Stimulated activated CD8-positive, alpha-beta memory T cell treated with anti-CD3 and anti-CD28 coated beads, Interleukin-2, amount 100 ng/mL, for 1 hour (primary cell): ENCODE measurements at regions not wholly inside any gene's neighbourhood (a gene's known extent, or its start where the extent isn't known, plus 50 kb on each side); places are given as distances from the start of the nearest gene placed in this dataset.

Experiments used
- DNase-seq, 2 donors: peaks; one replicate each; pipeline ENCODE4 v3.0.0-alpha.2; 2020; ENCODE audit warnings: low read depth in 2 of 2

DNA sequence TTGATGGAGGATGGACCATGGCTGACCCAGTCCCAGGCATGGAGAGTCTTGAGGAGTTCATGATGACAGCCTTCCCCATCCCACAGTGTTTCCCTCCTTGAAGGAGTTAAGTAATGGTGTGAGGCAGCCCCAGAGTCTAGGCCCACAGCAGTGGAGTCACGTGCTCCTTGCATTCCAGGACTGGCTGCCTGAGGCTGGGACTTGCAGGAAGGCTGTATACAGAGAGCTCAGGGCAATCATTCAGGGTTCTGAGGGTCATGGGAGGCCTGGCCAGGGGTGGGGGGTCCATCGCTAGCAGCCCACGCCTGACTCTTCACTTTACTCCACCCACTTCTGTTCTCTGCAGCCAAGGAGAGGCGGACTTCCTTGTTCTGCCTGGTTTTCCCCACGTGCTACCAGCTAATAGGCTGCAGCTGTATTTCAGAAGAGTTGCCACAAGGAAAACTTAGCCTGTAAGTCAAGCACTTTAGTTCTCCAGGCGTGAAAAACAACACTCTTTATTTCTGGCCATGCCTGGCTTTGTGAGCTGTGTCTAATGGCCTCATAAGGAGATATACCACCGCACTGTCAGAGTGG lies 272.5 kb downstream of the DHX35 start:
- DNase-seq = no peak

DNA sequence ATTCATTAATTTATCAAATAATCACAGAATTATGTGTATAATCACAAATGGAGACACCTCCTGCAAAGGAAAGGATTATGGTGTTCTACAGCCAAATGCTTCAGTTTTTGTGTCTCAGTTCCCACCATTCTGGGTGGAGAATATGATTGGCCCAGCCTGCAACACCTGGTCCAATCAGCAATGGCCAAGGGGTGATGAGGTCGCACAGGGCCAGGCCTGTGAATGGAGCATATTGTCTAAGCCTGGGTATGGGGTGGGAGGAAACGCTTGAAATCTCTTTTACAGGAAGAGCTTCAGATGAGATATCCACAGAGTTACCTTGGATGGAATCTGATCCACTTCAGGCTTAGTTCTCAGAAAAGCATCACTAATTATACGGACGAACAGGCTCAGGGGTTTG lies 271.6 kb downstream of the DHX35 start:
- DNase-seq = no peak

DNA sequence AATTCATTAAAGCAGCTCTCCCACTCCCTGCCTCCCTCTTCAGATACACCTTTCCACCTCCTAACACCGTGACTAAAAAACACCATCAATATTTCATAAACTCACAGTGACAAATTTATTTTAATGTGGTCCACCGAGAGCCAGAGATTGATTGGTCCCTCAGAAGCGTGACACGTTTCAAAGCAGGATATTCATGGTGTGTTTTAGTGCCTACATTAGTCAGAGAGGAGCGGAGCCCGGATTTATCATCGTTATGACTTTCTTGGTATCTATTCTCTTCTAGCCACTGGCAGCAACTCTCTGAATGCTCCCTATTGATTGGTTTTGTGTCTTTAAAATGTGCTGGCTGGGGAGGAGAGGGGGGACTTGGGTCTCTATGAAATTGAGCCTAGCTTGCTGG lies 265.3 kb downstream of the DHX35 start:
- no peak for DNase-seq

DNA sequence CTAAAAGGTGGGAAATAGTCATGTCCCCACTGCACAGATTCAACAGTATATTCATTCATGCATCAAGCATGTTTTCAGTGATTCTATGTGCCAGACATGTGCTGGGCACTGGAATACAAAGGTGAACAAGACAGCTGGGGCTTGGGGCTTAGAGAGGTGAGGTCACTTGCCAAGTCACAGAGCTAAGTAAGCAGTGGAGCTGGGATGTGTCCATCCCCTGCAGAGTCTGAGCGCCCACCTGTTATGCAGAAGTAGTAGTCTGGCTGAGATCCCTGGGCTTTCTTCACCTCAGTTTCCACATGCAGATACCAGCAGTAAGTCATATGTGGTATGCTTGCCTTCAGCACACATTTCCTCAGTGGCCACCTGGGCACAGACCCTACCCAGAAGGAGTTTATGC lies 263.8 kb downstream of the DHX35 start:
- no peak for DNase-seq

DNA sequence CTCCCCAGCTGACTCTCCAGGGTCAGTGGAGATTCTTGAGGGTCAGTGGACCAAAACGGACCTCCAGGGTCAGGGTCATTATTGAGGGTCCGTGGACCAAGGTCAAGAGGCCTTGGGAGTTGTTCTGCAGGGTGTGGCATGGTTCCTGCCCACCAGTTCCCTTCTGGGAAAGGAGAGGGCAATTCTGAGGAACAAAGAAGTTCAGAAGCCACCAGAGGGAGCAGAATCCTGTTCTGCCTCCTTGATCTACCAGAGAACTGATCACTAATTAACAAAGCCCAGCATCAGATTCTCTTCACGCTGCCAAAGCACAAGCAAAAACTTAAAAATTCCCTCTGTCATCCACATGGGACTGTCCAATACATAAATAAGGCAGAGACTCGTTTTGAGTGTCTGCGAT lies 263.4 kb downstream of the DHX35 start:
- no peak for DNase-seq

DNA sequence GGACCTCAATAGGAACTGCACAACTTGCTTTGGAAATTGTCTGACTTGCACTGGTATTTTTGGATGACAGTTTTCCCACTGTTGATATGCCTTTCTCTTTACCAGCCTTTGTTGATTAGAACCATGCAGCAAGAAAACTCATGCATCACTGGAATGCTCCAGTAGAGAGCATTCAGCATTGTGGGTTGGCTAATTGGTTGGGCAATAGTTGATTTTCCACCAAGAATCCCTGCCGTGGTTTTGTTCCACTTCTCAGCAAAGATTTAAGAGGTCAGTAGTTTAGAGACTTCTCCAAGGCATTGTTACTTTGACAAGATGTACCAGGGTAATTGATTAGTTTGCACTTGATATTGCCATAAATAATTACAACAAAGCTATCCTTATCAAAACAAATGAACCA lies 260.0 kb downstream of the DHX35 start:
- no peak for DNase-seq

DNA sequence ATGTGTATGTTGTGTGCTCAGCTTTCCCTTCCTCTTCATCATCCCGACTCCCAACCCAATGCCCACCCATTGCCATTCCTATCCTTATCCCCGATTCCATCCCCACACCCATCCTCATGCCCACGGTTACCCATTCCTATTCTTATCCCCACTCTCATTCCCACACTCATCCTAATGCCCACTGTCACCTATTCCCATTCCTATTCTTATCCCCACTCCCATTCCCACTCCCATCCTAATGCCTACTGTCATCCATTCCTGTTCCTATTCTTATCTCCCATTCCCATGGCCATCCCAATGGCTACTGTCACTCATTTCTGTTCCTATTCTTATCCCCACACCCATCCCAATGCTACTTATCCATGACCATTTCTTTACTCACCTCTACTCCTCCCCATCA lies 254.1 kb downstream of the DHX35 start:
- no peak for DNase-seq

DNA sequence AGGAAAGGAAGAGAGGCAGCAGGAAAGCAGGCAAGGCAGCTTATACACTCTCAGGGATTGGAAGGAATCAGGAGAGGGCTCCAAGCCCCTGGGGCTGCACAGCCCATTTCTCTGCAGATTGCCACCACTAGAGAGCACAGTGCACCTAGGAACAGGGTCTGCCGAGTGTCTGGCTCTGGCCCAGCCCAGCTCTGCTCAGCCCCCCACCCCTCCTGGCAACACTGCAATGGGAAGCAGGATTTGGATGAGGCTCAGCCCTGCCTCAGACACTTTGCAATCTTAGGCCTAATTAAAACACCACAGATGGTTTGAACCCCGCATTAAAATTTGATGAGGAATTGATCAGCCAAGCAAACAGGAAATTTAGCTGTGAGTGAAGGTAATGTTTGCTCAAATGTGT lies 252.7 kb downstream of the DHX35 start:
- no peak for DNase-seq

DNA sequence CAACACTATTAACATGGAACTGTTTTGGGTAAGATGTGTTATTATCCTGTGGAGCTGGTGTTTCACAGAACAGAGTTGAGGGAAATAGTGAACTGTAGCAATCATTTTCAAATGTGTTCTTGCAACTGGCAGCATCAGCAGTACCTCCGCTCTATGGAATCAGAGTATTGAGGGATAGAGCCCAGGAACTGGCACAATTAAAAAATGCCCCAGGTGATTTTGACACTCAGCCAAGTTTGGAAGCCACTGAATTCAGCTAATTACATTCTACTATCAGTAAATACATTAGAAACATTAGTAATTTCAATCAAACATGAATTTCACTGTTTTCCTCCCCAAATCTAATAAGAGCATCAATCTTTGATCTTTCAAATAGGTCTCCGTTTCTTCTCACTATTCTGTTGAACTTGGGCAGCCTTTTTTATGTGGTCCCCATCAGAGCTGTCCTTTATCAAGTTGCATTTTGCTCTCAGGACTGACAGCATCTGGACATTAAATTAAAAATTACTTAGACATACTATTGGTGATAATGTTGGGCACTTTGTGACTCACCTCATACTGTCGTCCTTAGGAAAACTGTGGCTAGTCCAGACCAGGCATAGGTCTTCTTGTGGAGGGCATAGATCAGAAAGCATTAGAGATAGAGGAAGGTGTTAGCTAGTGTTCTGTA lies 251.5 kb downstream of the DHX35 start:
- no peak for DNase-seq

DNA sequence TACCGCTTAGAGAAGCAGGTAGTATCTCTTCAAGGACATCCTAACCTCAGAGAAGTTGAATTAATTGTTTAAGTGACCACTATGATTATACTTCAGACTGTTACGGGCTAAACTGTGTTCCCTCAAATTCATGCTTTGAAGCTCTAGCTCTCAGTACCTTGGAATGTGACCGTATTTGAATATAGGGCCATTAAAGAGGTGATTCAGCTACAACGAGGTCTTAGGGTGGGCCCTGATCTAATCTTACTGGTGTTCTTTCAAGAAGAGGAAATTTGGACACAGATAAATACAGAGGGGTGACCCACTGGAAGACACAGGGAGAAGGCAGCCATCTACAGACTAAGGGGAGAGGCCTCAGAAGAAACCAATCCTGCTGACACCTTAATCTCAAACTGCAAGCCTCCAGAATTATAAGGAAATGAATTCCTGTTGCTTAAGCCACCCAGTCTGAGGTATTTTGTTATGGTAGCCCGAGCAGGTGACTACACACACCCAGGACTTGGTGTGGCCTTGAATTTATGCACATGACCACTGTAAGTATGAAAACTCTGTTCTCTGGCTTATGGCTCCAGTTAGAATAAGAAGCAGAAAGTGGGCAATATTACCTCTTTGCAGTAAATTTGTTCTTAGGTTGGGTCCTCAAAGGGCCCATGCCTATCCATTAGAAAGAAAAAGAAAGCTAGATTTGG lies 249.1 kb downstream of the DHX35 start:
- DNase-seq = no peak

DNA sequence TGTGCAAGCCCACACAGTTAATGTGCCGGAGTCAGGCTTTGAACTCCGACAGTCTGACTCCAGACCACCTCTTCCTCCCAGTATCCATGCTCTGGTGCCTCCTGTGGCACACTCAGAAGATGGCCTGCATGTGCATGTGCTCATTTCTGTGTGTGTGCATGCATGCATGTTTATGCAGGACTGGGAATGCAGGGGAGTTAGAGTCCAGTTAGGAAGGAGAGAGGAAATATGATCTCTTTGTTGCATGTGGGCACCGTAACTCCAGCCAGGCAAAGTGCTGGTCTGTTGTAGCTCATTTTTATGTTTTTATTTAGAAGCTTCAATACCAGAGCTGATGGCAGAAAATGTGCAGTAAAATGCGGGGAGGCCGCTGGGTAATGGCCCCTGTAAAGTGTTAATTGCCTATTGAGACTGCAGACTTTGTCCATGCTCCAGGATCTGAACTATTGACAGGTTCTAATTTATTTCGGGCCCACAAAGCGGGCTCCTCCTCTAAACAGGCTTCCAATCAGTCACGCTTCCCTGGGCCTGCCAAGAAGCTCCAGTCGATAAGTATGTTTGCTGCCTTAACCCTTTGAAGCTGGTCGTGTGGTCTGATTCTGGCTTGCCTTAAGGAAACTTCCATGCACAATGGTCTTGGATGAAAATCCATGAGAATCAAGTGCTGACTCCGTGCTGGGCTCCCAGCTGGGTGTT lies 248.3 kb downstream of the DHX35 start:
- no peak for DNase-seq

DNA sequence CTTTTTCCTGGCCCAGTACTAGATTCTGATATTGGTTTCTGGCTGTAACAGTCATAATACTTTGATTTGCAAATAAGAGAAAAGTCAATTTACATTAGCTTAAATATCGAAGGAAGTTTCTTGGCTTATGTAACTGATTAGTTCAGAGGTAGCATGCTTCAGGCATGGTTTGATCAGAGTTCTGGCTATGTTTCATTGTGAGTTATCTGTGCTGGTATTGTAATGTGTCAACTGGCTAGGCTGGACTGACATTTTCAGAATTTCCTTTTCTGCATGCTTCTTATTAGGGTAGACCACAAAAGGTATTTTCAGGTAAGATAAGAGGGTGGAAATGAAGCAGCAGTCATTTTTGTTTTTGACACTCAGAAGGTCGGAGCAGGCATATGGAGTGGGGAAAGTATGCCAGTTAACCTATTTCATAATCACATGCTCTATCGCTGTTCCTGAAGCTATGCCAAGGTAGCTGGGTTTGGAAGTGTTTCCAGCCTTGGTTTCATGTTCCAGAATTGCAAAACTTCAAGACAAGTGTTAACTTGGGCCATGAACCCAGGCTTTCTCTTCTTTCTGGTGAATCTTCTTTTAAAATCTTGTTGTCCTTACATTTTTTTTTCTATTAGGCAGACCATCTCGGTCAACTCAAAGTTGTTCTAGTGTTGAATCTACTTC lies 244.9 kb downstream of the DHX35 start:
- no peak for DNase-seq

DNA sequence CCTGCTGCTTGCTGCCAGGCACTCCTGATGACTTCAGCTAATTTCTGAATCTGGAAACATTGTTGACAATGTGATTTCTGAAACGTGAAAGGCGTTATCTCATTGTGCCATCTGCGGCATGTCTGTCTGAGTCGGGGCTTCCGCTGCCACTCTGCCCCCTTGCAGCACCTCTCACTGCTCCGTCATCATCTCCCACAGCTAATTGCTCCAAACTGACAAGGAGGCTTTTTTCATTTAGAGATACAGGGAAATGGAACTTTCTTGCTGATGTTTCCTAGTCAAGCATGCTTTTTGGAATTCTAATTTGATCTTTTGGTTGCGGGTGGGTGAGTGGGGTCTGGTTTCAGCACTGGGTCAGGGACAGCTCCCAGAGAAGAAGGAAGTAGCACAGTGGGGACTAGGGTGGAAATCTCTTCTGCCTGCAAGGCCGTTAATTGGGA lies 233.5 kb downstream of the DHX35 start:
- no peak for DNase-seq

DNA sequence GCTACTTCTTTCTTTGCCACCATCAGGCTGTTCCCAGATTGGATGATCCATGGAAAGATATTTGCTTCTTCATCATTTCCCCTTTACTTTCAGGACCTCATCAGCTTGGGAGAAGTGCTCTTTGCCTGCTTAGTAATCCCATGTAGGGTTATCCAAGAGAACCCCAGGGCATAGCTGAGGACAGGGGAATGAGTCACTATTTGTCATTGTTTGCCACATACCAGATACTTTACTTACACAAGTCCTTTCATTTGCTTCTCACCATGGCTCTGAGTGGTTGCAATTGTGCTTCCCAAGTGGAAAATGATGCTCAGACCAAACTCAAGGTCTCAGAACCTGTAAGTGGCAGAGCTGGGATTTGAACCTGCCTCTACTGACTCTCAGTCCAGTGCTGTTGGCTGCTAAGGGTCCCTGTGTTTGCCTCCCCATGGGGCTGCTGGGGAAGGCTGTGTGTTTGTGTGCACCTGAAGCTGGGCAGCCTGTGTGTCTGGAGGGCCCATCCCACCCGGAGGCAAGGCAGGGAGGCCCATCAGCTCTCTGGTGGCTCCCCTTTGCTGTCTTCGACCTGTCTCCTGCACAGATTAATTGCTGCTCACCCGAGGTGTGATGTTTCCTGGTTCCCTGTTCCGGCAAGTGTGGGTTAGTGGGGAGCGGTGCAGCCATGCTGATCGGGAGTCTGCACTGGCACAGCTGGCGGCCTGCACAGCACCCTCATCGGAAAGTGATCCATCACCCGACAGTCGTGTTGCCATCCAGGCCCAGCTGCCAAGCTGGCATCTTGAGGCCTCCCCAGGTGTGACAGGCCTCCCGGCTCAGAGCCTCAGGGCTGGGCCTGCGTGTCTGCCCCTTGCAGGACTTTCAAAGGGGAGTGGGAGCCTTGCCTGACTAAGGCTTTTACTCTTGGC lies 228.8 kb downstream of the DHX35 start:
- no peak for DNase-seq

DNA sequence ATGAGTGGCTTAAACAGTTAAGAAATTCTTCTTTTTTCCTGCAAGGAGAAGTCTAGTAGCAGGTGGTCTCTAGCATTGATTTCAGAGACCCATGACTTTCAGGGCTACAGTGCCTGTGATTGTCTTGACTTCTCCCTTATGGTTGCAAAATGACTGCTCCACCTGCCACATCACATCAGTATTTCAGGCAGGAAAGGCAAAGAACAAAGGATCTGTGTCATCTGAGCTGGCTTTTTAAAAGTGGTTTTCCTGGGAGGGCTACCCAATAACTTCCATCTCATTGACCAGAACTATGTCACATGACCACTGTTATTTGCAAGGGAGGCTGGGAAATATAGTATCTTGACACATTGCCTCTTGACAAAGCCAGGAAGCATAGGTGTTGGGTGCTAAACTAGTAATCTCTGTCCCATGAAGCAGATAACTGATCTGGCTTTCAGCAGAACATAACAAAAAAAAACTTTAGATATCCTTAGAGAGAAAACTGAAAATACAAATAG lies 226.2 kb downstream of the DHX35 start:
- DNase-seq = no peak

DNA sequence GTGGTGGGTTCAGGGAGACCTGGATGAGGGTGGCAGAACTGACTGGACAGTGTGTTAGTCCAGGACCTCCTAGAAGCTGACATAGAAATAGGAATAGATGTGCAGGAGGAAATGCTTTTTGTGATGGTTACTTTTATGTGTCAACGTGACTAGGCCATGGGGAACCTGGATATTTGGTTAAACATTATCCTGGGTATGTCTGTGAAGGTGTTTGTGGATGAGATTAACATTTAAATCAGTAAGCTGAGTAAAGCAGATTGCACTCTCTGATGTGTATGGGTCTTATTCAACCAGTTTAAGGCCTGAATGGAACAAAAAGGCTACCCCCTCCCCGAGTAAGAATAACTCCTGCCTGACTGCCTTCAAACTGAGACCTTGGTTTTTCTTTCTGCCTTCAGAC lies 219.3 kb downstream of the DHX35 start:
- no peak for DNase-seq

DNA sequence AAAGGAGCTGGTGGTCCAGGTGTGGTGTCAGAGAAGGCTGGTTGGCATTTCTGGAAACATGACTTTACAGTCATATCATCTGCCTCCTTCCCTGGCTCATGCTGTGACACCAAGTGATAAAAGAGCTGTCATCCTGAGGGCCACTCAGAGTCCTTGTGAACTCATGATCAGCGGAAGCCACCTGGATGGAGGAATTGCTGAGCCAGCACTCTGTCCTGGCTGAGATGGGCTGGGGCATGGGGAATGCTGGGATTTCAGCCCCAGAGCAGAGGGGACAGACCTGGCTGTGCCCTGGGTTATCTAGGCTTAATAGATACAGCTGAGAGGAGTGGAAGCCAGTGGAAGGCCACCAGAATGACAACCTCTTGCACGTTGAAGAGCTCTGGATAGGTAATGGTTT lies 214.3 kb downstream of the DHX35 start:
- DNase-seq = no peak

DNA sequence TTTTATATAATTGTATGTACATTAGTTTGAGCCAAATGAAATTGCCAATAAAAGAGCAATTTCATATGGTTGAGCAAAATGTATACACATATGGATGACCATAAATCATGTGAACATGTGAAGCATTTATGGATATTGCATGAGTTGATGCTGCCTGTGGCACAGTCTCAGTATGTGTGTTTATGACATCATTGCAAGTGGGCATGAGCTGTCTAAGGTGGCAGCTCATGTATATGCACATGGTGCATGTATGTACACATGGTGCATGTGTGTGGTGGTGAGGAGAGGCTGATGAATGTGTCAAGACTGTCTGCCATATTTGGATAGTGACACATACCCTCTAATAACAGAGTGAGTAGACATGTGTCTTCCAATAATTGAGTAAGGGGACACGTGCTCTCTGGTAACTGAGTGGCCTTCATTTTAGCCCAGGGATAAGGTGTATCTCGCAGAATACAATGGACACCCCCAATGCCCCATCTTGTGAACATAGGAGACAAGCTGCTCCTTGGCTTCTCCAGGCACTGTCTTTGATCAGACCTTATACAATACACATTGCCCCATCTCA lies 208.8 kb downstream of the DHX35 start:
- no peak for DNase-seq

DNA sequence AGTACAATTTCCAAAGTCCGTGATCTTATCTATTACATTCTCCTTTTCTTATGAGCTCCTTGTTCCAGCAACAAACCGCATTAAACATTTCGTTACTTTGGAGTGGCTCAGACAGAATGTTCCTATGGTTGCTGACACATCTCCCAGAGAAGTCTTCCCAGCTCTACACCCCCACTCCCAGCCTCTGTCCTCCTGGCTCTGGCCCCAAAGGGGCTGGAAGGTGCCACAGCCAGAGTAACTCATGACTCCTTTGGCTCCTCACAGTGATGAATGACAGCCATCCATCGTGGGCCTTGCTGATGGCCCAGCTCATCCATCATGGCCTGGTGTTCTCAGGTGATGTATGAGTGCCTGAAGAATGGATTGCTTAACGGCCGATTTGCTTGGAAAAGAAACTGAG lies 203.0 kb downstream of the DHX35 start:
- DNase-seq = no peak

DNA sequence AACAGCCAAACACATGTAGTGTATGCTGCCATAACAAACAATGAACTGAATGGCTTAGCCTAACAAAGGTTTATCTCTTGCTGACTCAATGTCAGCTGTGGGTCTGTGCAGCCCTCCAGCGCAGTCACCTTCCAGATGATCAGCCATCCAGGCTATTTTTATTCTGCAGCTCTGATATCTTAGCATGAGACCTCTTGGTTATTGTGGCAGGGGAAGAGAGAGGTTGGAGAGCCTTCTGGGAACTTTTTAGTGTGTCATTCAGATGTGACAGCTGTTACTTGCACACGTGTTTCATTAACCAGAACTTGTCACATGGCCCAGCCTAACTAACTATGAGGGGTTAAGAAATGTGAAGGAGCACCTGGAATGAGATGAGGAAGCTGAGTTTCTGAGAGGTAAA lies 202.5 kb downstream of the DHX35 start:
- no peak for DNase-seq

DNA sequence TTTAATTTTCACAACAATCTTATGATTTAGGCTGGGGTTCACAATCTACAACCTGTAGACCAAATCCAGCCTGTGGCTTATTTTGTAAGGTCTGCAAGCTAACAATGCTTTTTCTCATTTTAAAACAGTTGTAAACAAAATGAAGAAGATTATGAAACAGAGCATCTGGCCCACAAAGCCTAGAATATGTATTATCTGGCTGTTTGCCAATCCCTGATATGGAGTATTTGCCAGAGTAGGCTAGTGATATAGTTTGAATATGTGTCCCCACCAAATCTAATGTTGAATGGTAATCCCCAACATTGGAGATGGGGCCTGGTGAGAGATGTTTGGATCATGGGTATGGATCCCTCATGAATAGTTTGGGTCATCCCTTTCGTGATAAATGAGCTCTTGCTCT lies 201.8 kb downstream of the DHX35 start:
- no peak for DNase-seq
